Calu3 (cell line): ENCODE measurements at regions not wholly inside any gene's neighbourhood (a gene's known extent, or its start where the extent isn't known, plus 50 kb on each side); places are given as distances from the start of the nearest gene placed in this dataset.

Experiments used
- BruUV-seq: library from RNA; stranded (reverse); fragments of 400-500 nt; replicated peaks from 2 replicates; lab custom pipeline; 2021; lab: Mats Ljungman, UMichigan
- CTCF ChIA-PET: fragments of 300-600 bp; sonication (Branson Sonifier 250); formaldehyde crosslinking; loops from one replicate; lab custom pipeline; 2022; ENCODE audit warnings: antibody characterized with exemption; lab: Charles Lee
- DNase-seq: peaks from one replicate; pipeline ENCODE4 v3.0.0; 2022
- H3K27ac Mint-ChIP-seq: one replicate; pipeline ENCODE4 v1.8.0; 2022; ENCODE audit warnings: mixed read lengths; ENCODE audit not compliant: unreplicated experiment
- H3K27me3 Mint-ChIP-seq: one replicate; pipeline ENCODE4 v1.8.0; 2022; ENCODE audit warnings: mixed read lengths; ENCODE audit not compliant: unreplicated experiment
- H3K36me3 Mint-ChIP-seq: one replicate; pipeline ENCODE4 v1.8.0; 2022; ENCODE audit warnings: mild to moderate bottlenecking, moderate library complexity, mixed read lengths; ENCODE audit not compliant: insufficient read depth, unreplicated experiment
- H3K4me1 Mint-ChIP-seq: one replicate; pipeline ENCODE4 v1.8.0; 2022; ENCODE audit warnings: mild to moderate bottlenecking, low read depth, mixed read lengths; ENCODE audit not compliant: unreplicated experiment
- H3K4me3 Mint-ChIP-seq: one replicate; pipeline ENCODE4 v1.8.0; 2022; ENCODE audit warnings: mild to moderate bottlenecking, low read depth, moderate library complexity, mixed read lengths; ENCODE audit not compliant: unreplicated experiment
- H3K9me3 Mint-ChIP-seq: one replicate; pipeline ENCODE4 v1.8.0; 2022; ENCODE audit warnings: low read depth, mixed read lengths; ENCODE audit not compliant: unreplicated experiment
- intact Hi-C: fragments of 100-400 bp; cut with micrococcal nuclease; formaldehyde crosslinking; loops from one replicate; pipeline ENCODE4 v1.10.0; 2022; ENCODE audit not compliant: unreplicated experiment
- TF ChIP-seq, protein P1 (sequence below): fragments of 200-600 bp; IDR thresholded peaks from one replicate; pipeline ENCODE4 v1.8.0; 2022; ENCODE audit warnings: antibody characterized with exemption; ENCODE audit not compliant: unreplicated experiment

DNA sequence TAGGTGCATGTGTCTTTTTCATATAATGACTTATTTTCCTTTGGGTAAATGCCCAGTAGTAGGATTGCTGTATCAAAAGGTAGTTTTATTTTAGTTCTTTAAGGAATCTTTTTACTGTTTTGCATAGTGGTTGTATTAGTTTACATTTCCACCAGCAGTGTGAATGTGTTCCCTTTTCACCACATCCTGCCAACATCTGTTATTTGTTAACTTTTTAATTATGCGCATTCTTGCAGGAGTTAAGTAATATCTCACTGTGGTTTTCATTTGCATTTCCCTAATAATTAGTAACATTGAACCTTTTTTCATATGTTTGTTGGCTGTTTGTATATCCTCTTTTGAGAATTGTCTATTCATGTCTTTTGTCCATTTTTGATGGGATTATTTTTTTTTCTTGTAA, 1761.9 kb downstream of the PLA2G4A start:
- no peak for DNase-seq
- H3K27ac Mint-ChIP-seq = no peak overlapping the region
- no peak overlapping the region for H3K4me3 Mint-ChIP-seq
- no peaks in the 10 kb centered on the region for H3K4me1 Mint-ChIP-seq
- H3K9me3 Mint-ChIP-seq = no peaks in the 10 kb centered on the region
- CTCF ChIA-PET = no interaction called here
- TF ChIP-seq, protein P1, sequence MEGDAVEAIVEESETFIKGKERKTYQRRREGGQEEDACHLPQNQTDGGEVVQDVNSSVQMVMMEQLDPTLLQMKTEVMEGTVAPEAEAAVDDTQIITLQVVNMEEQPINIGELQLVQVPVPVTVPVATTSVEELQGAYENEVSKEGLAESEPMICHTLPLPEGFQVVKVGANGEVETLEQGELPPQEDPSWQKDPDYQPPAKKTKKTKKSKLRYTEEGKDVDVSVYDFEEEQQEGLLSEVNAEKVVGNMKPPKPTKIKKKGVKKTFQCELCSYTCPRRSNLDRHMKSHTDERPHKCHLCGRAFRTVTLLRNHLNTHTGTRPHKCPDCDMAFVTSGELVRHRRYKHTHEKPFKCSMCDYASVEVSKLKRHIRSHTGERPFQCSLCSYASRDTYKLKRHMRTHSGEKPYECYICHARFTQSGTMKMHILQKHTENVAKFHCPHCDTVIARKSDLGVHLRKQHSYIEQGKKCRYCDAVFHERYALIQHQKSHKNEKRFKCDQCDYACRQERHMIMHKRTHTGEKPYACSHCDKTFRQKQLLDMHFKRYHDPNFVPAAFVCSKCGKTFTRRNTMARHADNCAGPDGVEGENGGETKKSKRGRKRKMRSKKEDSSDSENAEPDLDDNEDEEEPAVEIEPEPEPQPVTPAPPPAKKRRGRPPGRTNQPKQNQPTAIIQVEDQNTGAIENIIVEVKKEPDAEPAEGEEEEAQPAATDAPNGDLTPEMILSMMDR = no peak
- no peaks in the 10 kb centered on the region for H3K27me3 Mint-ChIP-seq
- no peaks in the 10 kb centered on the region for H3K36me3 Mint-ChIP-seq
- BruUV-seq = no TSS peak
- intact Hi-C loops = loop anchor here (10.0 kb wide), 1 partner anchor 666 kb away; no protein-coding TSS in a partner anchor

DNA sequence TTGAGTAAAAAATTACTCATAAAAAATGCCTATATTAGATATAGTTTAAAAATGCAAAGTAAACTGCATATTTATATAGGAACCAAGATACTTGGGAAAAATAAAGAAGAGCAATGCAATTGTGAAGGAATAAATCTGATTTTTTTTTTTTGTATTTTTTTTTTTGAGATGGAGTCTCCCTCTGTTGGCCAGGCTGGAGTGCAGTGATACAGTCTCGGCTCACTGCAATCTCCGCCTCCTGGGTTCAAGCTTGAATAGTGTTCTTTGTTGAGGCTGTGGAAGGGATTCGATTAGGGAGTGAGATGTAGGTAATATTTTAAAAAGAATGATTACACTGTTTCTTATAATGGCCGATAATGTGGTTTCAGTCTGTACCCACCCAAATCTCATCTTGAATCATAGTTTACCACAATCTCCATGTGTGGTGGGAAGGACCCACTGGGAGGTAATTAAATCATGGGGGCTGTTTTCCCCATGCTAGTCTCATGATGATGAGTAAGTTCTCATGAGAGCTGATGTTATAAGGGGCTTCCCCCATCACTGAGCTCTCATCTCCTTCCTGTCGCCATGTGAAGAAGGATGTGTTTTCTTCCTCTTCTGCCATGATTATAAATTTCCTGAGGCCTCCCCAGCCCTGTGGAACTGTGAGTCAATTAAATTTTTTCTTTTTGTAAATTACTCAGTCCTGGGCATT, 1765.9 kb downstream of the PLA2G4A start:
- no peak for DNase-seq
- intact Hi-C loops = loop anchor here (10.0 kb wide), 1 partner anchor 670 kb away; no protein-coding TSS in a partner anchor
- Mint-ChIP-seq H3K9me3 (peaks cover 3% of the 10 kb centered on the region), H3K4me3 (no peak overlapping the region), H3K27ac (no peak overlapping the region), H3K27me3 (no peaks in the 10 kb centered on the region), H3K36me3 (no peaks in the 10 kb centered on the region), H3K4me1 (peaks cover 8% of the 10 kb centered on the region)
- TF ChIP-seq, protein P1 = no peak
- no TSS peak for BruUV-seq
- CTCF ChIA-PET = interaction anchor here (1.1 kb wide), 1 partner anchor 436 kb away, joined by 4 read pairs; no protein-coding TSS in a partner anchor

DNA sequence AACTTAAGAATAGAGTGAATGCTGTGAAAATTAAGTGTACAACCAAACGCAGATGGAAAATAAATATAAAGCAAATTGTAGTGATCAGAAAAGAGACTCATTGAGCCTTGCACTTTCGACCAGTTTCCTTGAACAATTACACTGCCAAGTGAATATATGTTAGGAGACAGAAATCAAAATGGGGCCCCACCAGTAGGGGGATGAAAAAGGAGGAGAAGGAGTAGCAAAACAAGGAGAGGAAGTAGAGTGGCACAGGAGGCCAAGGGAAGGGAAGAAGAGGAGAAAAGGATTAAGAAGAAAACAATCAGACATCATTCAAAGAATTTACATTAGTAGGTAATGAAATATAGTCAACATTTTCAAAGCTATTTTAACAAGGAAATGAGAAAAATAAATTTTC, 1770.6 kb downstream of the PLA2G4A start:
- H3K4me1 Mint-ChIP-seq = peaks cover 9% of the 10 kb centered on the region
- peaks cover 3% of the 10 kb centered on the region for H3K9me3 Mint-ChIP-seq
- TF ChIP-seq, protein P1 = no peak
- DNase-seq = peak; percentile 7
- no peaks in the 10 kb centered on the region for H3K36me3 Mint-ChIP-seq
- CTCF ChIA-PET = interaction anchor here (0.7 to 1.0 kb wide), 3 partner anchors 300 to 1785 kb away, joined by 3 to 5 read pairs (median 3); no protein-coding TSS in a partner anchor
- intact Hi-C loops = loop anchor here (10.0 kb wide), 1 partner anchor 675 kb away; no protein-coding TSS in a partner anchor
- no peaks in the 10 kb centered on the region for H3K27me3 Mint-ChIP-seq
- no TSS peak for BruUV-seq
- no peak overlapping the region for H3K4me3 Mint-ChIP-seq
- no peak overlapping the region for H3K27ac Mint-ChIP-seq

DNA sequence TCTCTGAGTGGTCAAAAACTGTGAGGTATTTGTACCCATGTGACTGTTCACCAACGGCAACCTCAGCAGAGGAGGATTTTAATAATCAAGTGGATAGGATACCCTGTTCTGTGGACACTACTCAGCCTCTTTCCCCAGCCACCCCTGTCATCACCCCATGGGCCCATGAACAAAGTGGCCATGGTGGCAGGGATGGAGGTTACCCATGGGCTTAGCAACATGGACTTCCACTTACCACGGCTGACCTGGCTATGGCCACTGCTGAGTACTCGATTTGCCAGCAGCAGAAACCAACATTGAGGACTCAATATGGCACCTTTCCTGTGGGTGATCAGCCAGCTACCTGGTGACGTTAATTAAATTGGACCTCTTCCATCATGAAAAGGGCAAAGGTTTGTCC, 1782.7 kb downstream of the PLA2G4A start:
- intact Hi-C loops = no loop called here
- no peaks in the 10 kb centered on the region for H3K36me3 Mint-ChIP-seq
- no peaks in the 10 kb centered on the region for H3K4me1 Mint-ChIP-seq
- H3K9me3 Mint-ChIP-seq = peaks cover 15% of the 10 kb centered on the region
- no TSS peak for BruUV-seq
- no peak for DNase-seq
- no peak overlapping the region for H3K27ac Mint-ChIP-seq
- CTCF ChIA-PET = no interaction called here
- no peak overlapping the region for H3K4me3 Mint-ChIP-seq
- no peaks in the 10 kb centered on the region for H3K27me3 Mint-ChIP-seq
- TF ChIP-seq, protein P1 = no peak
